Adrenal gland (tissue), 9 donors: ENCODE measurements at regions not wholly inside any gene's neighbourhood (a gene's known extent, or its start where the extent isn't known, plus 50 kb on each side); places are given as distances from the start of the nearest gene placed in this dataset.

ENCODE experiments used
- DNase-seq, 7 donors: peaks; one replicate each; pipeline ENCODE4 v3.0.0-alpha.2; 2019 to 2020
- H3K27ac ChIP-seq, 5 donors: fragments of 200-600 bp; sonication (generic) in 4 of 5; 1 replicate in 3 of 5; 2 replicates in 2 of 5; pipeline versions ENCODE4 v1.5.1 to v1.8.0; 2016 to 2020; ENCODE audit warnings: mild to moderate bottlenecking in 1 of 5
- H3K27me3 ChIP-seq: fragments of 200-600 bp; 2 replicates; pipeline ENCODE4 v1.8.0; 2021
- H3K36me3 ChIP-seq, 2 donors: fragments of 200-600 bp; replicated peaks in 1 of 2; 1 replicate in 1 of 2; 2 replicates in 1 of 2; pipeline versions ENCODE4 v1.5.1 to v1.8.0; 2018 to 2022
- H3K4me1 ChIP-seq, 2 donors: fragments of 200-600 bp; replicated peaks in 1 of 2; 1 replicate in 1 of 2; 2 replicates in 1 of 2; pipeline versions ENCODE4 v1.5.1 to v1.8.0; 2018 to 2021
- H3K4me3 ChIP-seq, 4 donors: fragments of 200-600 bp; sonication (generic) in 3 of 4; one replicate each; pipeline ENCODE4 v1.5.1; 2016 to 2018
- H3K9me3 ChIP-seq, 3 donors: fragments of 200-600 bp; sonication (generic) in 1 of 3; replicated peaks in 1 of 3; 1 replicate in 2 of 3; 2 replicates in 1 of 3; pipeline versions ENCODE4 v1.5.1 to v1.8.0; 2016 to 2021
- POLR2A ChIP-seq, 2 donors: fragments of 450-650 bp; IDR thresholded peaks; one replicate each; pipeline ENCODE4 v1.6.1; 2017; ENCODE audit warnings: antibody characterized with exemption in 2 of 2, mild to moderate bottlenecking in 2 of 2, moderate library complexity in 1 of 2
- WGBS, 4 donors: extraction: QIAGEN DNeasy Blood & Tissue Kit in 2 of 4; methylation state at CpG; one replicate each; pipeline versions ENCODE4 v1.1.5 to v1.1.7; 2013 to 2017; 5-methylcytosine and 5-hydroxymethylcytosine counted together
- intact Hi-C, 2 donors: fragments of 100-400 bp; cut with DNase I; formaldehyde crosslinking; loops; one replicate each; pipeline versions ENCODE4 v1.14.1 to v1.15.0; 2022 to 2023
- TF ChIP-seq, protein P1 (sequence below), 6 experiments: fragments of 450-650 bp in 4 of 6; fragments of 200-600 bp in 2 of 6; sonication (generic) in 1 of 6; IDR thresholded peaks; 1 replicate in 5 of 6; 2 replicates in 1 of 6; pipeline versions ENCODE4 v1.5.1 to v1.8.0; 2016 to 2021; ENCODE audit warnings: antibody characterized with exemption in 6 of 6, mild to moderate bottlenecking in 2 of 6, moderate library complexity in 1 of 6
- donor health status: healthy with polysubstance abuse.
- donor health status: Bipolar disorder and iron deficiency.
- donor health status: DM: yes; HTN: yes; CAD: no.
- donor health status: DM: no; HTN: no; CAD: no.
- donor health status: DM: no; HTN: no; CAD: no.

DNA sequence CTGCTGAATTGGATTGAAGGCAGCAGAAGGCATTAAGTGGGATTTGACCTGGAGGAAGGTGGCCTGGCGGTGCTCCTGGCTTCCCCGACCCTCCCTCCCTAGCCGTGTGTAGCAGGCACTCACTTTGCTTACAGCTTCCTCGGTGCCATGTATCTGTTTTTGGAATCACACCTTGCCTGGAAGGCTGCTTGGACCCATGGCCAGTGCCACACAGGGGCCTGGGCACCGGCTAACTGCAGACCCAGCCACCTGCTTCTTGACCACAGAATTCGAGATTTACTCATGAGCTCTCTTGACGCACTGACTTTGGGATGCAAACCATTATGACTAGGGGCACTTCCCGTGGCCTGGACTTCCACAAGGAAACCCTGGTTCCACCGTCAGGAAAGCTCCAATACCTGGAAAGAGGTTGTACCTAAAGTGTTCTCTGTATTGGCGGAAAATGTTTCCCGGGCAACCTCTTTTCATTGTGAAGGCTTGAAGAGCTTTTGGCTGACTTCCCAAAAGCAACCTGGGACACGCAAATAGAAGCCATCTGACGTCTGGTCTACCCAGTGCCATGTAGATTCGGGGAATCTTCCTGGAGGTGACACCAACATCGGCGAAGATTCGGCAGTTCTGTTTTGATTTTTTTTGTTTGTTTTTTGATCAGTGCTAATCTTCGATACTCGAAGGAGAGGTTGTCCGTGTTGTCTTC, 125.6 kb upstream of the RTL1 start:
- H3K4me3 ChIP-seq, result no peak overlapping the region
- H3K9me3 ChIP-seq, result no peaks in the 10 kb centered on the region
- peak overlapping the region in 1 of 5 donors; percentile 12 for H3K27ac ChIP-seq
- intact Hi-C loops, result no loop called here
- no peak for TF ChIP-seq POLR2A (IDR thresholded peaks at IDR 0.05)
- TF ChIP-seq, protein P1, sequence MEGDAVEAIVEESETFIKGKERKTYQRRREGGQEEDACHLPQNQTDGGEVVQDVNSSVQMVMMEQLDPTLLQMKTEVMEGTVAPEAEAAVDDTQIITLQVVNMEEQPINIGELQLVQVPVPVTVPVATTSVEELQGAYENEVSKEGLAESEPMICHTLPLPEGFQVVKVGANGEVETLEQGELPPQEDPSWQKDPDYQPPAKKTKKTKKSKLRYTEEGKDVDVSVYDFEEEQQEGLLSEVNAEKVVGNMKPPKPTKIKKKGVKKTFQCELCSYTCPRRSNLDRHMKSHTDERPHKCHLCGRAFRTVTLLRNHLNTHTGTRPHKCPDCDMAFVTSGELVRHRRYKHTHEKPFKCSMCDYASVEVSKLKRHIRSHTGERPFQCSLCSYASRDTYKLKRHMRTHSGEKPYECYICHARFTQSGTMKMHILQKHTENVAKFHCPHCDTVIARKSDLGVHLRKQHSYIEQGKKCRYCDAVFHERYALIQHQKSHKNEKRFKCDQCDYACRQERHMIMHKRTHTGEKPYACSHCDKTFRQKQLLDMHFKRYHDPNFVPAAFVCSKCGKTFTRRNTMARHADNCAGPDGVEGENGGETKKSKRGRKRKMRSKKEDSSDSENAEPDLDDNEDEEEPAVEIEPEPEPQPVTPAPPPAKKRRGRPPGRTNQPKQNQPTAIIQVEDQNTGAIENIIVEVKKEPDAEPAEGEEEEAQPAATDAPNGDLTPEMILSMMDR (IDR thresholded peaks at IDR 0.05), result no peak
- 88 to 92% (median 89%) methylated on average over 19 to 20 of the region's 20 CpGs for WGBS, 4 donors
- peak in 1 of 7 donors; percentile 4 for DNase-seq
- no peaks in the 10 kb centered on the region for H3K4me1 ChIP-seq
- peaks cover 0 to 69% of the 10 kb centered on the region in 2 donors for H3K36me3 ChIP-seq
- H3K27me3 ChIP-seq, result no peaks in the 10 kb centered on the region

DNA sequence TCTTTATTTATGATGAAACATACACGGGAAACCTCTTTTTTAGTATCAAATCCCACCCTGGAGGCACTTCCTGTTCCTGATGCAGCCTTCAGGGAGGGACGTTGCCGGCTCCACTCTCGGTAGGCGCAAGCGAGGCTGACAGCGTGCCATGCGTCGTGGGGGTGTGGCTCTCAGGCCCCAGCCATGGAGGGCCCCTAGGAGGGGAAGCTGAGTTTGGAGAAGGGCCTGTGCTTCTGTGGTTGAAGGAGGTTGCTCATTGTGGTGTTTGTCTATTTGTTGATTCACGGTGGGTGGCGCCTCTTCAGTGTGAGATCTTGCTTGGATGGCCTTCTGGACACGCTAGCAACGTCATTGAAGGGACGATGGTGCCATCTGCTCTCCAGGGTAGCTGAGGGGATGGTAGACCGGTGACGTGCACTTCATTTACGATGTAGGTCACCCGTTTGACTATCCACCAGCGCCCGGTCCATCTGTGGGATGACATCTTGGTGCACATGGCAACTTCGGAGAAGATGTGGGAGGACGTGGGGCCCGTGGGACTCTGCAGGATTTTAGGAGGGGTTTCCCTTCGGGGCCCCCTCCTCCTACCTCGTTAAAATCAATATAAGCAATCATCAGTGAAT, 126.3 kb upstream of the RTL1 start:
- Histone ChIP-seq H3K4me3 (no peak overlapping the region), H3K27me3 (no peaks in the 10 kb centered on the region), H3K27ac (peak overlapping the region in 1 of 5 donors; percentile 12), H3K9me3 (no peaks in the 10 kb centered on the region), H3K36me3 (peaks cover 0 to 68% of the 10 kb centered on the region in 2 donors), H3K4me1 (no peaks in the 10 kb centered on the region)
- WGBS, 4 donors, result 82 to 90% (median 87%) methylated on average over 24 to 25 of the region's 25 CpGs
- TF ChIP-seq, protein P1 (IDR thresholded peaks at IDR 0.05), result no peak
- TF ChIP-seq POLR2A (IDR thresholded peaks at IDR 0.05), result no peak
- intact Hi-C loops, result no loop called here
- peak in 1 of 7 donors; percentile 4 for DNase-seq

DNA sequence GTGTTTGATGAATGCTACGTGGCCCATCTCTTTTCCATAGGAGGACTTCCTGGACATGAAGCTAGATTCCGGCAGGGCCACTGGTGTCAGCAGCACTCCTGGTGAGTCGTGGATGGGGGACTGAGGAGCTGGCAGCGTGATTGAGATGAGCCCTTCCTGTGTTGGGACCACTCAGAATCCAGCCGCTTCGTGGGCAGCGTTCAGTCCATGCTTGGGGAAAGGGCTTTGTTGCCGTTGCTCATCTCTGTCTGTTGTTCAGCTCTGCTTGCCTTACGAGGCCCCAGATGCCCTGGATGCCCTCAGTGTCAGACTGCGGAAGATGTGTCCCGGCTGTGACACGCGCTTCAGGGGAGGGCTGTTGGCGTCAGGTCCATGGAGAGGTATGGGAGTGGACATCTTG, 127.1 kb upstream of the RTL1 start:
- Histone ChIP-seq H3K9me3 (no peaks in the 10 kb centered on the region), H3K36me3 (peaks cover 0 to 68% of the 10 kb centered on the region in 2 donors), H3K4me1 (no peaks in the 10 kb centered on the region), H3K27me3 (no peaks in the 10 kb centered on the region), H3K4me3 (no peak overlapping the region), H3K27ac (no peak overlapping the region)
- peak in 1 of 7 donors; percentile 6 for DNase-seq
- WGBS, 4 donors, result 87 to 91% (median 90%) methylated on average over 9 to 14 of the region's 14 CpGs
- no peak for TF ChIP-seq POLR2A (IDR thresholded peaks at IDR 0.05)
- TF ChIP-seq, protein P1 (IDR thresholded peaks at IDR 0.05), result no peak
- intact Hi-C loops, result no loop called here

DNA sequence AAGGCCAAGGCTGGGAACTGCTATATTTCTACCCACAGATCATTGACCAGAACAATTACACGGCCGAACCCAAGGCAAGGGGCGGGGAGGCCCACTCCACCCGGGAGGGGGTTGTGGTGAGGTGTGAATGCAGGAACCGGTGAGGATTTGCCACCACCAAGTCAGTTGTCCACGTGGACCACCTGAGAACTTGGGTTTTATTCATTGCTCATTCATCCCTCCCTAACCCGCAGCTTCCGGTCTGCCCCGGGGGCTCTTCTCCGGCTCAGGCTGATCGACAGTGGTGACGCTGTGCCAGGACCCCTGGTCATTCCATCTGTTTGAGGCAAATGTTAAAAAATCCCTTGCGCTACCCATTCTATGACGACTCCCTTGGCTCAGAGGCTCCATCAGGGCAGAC, 127.7 kb upstream of the RTL1 start:
- no peaks in the 10 kb centered on the region for H3K4me1 ChIP-seq
- intact Hi-C loops, result no loop called here
- no peaks in the 10 kb centered on the region for H3K9me3 ChIP-seq
- WGBS, 4 donors, result 88 to 92% (median 88%) methylated on average over 9 to 14 of the region's 14 CpGs
- DNase-seq, result no peak
- no peak overlapping the region for H3K4me3 ChIP-seq
- peaks cover 0 to 68% of the 10 kb centered on the region in 2 donors for H3K36me3 ChIP-seq
- no peaks in the 10 kb centered on the region for H3K27me3 ChIP-seq
- TF ChIP-seq, protein P1 (IDR thresholded peaks at IDR 0.05), result no peak
- no peak for TF ChIP-seq POLR2A (IDR thresholded peaks at IDR 0.05)
- no peak overlapping the region for H3K27ac ChIP-seq
